ENCODE measurements at regions not wholly inside any gene's neighbourhood (a gene's known extent, or its start where the extent isn't known, plus 50 kb on each side); places are given as distances from the start of the nearest gene placed in this dataset.

DNA sequence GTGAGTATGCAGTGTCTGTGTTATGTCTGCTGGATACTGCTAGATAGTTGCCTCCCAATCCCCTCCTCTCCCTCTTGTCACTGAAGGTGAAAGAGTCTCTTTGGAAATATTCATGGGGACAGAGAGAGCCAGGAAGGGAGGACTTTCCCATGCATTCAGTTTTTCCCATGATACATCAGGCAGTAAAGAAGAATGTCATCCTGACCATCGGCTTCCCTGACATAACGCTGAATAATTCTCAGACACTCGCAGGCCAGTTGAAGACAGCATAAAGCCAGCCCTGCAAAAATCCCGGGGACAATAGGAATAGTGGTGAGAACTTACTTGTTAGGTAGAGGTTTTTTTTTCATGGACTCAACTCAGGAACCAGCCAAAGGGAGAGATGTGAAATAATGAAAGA lies 58.1 kb downstream of the KLF4 start:
- no peak for DNase-seq (ENCODE audit: low read depth)

DNA sequence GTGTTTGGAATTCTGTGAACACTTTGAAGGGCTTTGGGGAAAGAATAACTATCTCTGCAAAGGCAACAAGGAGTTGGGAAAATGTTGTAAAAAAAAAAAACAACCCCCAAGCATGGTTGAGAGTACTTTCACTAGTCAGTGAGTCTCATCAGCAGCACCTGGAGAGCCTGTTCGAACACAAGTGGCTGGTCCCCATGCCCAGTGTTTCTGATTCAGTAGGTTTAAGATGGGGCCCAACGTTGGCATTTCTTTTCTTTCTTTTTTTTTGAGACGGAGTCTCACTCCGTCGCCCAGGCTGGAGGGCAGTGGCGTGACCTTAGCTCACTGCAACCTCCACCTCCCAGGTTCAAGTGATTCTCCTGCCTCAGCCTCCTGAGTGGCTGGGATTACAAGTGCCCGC lies 59.5 kb downstream of the KLF4 start:
- no peak for DNase-seq (ENCODE audit: low read depth)

GRCh38 chr9:107426126-107426525 lies 63.4 kb downstream of the KLF4 start:
- DNase-seq (ENCODE audit: low read depth): no peak

DNA sequence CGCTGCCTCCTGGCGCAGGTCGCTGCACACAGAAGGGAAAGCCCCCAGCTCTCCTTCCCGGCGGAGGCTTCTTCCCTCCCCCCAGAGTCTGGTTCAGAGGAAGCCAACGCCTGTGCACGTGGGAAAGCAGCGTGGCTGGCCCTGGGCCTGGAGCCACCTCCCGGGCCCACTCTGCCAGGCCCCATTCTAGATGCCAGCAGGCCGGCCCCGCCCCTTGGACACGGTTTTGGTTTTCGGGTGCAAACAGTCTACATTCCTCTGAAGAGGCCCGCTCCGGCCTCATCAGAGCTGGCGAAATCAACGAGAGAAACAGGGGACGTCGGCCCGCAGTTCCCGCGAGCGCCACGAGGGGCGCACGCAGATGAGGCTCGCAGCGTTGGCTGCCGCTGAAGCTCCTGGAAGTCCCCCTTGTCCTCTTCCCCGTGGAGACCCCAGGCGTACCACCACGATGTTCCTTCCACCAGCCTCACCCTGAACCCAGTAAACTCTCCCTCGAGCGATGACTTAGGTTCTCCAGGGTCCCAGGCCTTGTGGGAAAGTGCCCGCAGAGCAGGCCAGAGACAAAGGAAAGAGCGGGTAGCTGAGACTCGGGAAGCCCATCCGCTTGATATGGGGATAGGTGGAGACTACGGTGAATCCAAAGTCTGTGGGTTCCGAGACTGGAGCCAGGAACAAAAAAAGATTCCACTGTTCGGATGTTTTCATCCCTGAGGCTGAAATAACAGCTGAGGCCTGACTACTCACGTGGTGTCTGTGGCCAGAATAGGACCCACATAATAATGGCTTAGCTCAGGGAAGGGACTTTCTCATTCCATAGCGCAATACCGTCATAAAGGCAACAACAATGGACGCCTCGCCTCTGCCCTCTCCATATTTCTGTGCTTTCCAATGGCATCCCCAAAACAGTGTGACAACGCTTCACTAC lies 64.2 kb downstream of the KLF4 start:
- peak; percentile 16 for DNase-seq (ENCODE audit: low read depth)

DNA sequence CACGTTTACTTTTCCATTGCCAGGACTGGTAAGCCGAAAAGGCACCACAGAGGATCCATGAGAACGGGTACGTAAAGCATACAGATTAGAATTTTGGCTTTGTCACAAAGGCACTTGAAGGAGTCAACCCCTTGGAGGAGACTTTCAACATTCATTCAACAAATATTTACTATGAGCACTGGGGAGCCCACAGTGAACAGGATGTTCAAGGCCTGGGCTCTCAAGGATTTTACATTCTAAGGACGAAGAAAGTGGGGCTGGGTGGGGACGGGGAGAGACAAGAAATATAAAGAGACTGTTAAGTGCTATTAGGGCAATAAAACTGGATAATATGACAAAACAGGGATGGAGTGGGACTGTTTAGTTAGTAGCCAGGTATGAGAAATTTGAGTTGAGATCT lies 66.0 kb downstream of the KLF4 start:
- DNase-seq (ENCODE audit: low read depth): no peak

DNA sequence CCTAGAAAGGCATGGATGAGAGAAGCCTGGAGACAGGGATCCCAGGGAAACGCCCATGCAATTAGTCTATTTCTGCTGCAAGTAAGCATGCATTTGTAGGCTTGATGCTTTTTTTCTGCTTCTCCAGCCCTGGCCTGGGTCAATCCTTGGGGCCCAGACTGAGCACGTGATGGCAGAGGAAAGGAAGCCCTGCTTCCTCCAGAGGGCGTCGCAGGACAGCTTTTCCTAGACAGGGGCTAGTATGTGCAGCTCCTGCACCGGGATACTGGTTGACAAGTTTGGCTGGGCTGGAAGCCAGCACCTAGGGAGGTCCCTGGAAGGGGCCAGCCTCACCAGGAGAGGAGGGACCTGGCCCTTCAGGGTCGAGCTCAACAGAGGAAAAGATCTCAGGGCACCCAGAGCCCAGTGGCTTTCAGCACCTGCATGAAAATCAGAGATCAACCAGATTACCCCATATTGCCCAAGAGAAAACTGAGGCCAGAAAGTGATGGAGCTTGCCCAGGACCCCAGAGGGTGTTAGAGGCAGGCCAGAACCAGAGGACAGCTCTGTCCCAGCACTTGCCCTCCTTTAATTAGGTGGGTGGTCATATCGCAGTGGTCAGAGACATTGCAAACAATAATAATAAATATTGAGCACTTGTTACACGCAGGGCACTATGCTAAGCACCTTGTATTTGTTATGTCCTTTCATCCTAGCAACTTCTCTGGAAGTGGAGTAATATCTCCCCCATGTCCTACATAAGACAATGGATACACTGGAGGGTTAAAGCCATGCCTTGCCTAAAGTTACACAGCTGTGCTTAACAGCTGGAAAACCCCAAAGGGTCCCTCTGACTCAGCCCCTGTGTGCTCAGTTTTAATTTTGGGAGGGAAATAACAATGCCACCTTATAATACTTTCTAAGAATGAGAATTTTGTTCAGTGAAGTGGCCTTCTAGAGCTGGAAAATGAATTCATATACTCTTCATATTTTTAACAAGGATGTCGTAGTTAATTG lies 67.1 kb downstream of the KLF4 start:
- DNase-seq (ENCODE audit: low read depth): peak; percentile 64

DNA sequence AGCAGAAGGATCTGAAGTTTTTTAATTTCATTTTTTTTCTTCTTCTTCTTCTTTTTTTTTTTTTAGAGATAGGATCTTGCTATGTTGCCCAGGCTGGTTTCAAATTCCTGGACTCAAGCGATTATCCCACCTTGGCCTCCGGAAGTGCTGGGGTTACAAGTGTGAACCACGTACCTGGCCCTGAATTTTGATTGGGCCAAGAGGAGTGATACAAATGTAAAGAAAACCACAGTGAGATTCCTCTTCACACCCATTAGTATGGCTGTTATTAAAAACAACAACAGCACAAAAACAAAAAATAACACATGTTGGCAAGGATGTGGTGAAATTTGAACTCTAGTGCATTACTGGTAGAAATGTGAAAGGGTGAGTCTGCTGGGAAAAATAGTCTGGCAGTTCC lies 79.1 kb downstream of the KLF4 start:
- no peak for DNase-seq (ENCODE audit: low read depth)

- DNase-seq (ENCODE audit: low read depth): no peak
These were observed 79.8 kb downstream of the KLF4 start for GRCh38 chr9:107409581-107410389.

DNA sequence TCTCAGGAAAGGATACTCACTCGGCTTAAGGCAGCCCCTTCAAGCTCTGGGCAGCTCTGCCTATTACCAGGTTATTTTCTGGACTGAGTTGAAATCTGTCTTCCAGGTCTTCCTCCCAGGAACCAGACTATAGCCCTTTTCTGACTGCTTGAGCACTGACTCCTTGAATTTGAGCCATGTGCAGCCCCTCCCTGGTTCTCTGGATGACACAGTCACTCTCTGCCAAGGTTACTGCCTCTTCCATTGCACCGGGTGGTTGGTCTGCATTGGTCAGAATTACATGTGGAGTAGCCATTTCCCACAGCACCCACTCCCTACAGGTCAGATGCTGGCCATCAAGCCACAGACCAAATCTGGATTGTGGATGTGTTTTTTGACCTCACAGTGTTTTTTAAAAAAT lies 81.9 kb downstream of the KLF4 start:
- no peak for DNase-seq (ENCODE audit: low read depth)

DNA sequence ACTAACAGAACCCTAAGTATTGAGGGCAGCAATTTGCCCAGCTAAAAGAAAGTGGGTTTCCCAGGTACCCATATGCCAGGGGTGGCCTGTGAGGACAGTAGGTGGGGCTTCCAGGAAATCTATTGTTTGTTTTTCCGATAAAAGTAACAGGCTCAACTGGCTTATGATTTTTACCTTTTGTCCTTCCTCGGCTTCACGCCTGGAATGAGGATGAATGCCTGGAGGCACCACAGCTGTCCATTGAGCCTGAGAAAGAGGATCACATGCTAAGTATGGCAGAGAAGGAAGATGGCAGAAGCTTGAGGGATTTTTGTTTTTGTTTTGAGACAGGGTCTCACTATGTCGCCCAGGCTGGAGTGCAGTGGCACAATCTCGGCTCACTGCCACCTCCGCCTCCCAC lies 84.1 kb downstream of the KLF4 start:
- no peak for DNase-seq (ENCODE audit: low read depth)

GRCh38 chr9:107404736-107405135 lies 84.8 kb downstream of the KLF4 start:
- no peak for DNase-seq (ENCODE audit: low read depth)

DNA sequence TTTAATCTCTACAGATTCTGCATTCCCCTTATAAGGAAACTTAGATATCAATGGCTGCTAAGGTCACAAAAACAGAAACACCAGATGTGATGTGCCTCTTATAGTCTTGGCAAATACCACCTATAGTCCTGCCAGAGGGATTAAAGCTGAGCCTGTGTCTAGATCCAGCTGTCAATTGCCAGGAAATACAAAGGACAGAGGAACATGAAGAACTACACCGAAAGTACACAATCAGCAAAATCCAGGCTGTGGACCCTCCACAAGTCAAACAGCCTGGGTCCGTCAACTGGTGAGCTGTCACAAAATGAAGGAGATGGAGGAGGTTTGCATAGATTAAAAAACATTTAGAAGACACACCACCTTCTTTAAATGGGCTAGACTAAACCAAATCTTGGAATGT lies 85.4 kb downstream of the KLF4 start:
- no peak for DNase-seq (ENCODE audit: low read depth)

DNA sequence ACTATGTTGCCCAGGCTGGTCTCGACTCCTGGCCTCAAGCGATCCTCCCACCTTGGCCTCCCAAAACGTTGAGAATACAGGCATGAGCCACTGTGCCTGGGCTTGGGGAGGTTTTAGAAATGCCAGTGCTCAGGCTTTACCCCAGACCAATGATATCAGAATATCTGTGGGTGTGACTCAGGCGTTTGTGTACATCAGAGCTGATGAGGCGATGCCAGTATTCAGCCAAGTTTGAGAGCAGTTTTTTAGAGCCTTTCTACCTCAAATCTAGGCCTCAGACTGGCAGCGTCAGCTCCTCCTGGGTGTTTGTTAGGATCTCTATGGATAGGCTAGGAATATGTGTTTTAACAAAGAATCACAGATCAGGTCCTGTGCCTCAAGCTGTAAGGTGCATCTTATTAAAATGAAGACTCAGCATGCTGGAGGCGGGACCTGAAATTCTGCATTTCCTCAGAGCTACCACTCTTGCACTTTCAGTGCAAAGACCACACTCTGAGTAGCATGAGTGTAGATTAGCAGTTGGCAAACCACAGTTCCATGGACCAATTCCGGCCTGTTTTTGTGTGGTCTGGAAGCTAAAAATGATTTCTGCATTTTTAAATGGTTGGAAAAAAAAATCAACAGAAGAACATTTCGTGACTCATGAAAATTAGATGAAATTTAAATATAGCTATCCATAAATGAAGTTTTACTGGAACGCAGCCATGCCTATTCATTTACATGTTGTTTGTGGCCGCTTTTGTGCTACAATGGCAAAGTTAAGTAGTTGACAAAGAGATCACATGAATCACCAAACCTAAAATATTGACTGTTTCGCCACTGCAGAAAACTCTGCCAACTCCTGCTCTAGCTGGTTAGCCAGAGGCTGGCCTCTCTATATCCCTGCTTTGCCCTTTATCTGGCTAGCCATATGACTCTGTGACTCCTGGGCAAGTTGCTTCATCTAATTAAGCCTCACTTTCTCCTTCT lies 92.2 kb downstream of the KLF4 start:
- DNase-seq (ENCODE audit: low read depth): peak; percentile 49

- no peak for DNase-seq (ENCODE audit: low read depth)
These were observed 95.3 kb downstream of the KLF4 start for GRCh38 chr9:107394264-107394663.

DNA sequence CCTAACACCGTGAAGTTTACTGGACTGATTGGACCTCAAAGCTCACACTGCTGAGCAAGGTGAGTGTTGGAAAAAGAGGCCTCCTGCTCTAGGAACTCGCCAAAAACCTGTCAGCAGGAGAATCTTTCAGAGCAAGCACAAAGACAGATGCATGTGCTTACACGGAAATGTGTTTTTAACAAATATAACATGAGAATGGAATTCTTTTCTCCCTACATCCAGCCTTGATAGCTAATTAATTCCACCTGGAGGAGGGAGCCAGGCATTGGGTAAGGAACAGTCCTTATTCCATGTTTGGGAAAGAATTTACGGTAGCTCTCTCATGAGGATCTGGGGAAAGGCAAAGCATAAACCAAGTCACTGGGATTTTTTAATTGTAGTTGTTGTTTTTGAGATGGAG lies 98.8 kb downstream of the KLF4 start:
- no peak for DNase-seq (ENCODE audit: low read depth)

GRCh38 chr9:107390279-107390678 lies 99.3 kb downstream of the KLF4 start:
- DNase-seq (ENCODE audit: low read depth): no peak

DNA sequence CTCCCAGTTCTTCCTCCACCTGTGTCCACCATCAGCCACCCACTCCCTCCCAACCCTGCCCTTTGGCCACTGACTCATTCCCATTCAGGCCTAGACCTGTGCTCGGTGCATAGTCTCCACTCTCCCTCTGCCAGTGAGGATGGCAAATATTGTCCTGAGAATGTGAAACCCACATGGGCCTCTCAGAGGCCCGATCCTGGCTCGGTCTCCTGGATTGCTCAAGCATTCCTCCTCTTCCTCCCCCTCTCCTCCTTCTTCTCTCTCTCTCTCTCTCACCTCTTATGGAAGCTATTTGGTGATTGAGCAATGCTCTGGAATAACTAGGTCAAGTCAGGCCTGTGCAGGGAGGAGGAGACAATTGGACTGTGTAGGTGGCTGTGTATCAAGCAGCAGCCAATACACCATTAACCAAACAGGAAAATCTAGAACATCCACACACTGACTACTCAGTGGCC lies 99.9 kb downstream of the KLF4 start:
- no peak for DNase-seq (ENCODE audit: low read depth)

DNA sequence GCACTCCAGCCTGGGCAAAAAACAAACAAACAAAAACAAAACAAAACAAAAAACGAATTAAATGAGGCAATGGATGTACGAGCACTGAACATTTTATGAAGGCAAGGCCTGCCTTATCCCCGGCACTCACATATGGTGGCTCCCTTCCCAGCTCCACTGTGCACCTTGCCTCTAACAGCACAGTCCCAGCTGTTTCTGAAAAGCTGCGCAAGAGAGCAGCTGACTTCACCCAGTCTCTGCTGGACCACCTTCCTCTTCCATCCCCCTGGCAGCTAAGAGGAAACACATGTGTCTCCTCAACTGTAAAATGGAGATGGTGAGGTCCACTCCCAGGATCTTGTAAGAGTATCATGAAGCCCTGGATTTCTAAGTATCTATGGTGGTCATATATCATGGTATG lies 100.7 kb downstream of the KLF4 start:
- no peak for DNase-seq (ENCODE audit: low read depth)

- no peak for DNase-seq (ENCODE audit: low read depth)
These were observed 102.2 kb downstream of the KLF4 start for GRCh38 chr9:107387409-107387808.

GRCh38 chr9:107386396-107386795 lies 103.2 kb downstream of the KLF4 start:
- no peak for DNase-seq (ENCODE audit: low read depth)
